Nephron (organoid): ENCODE measurements at regions not wholly inside any gene's neighbourhood (a gene's known extent, or its start where the extent isn't known, plus 50 kb on each side); places are given as distances from the start of the nearest gene placed in this dataset.

Source experiments
- H3K27ac Mint-ChIP-seq, 3 experiments: 2 replicates each; pipeline ENCODE4 v1.8.0; 2020; ENCODE audit warnings: mixed read lengths in 3 of 3, mild to moderate bottlenecking in 2 of 3, moderate library complexity in 1 of 3
- H3K27me3 Mint-ChIP-seq: 2 replicates; pipeline ENCODE4 v1.8.0; 2021; ENCODE audit warnings: low read depth, mild to moderate bottlenecking, moderate library complexity, mixed read lengths
- H3K36me3 Mint-ChIP-seq: 2 replicates; pipeline ENCODE4 v1.8.0; 2020; ENCODE audit warnings: low read depth, mixed read lengths
- H3K4me1 Mint-ChIP-seq: 2 replicates; pipeline ENCODE4 v1.8.0; 2020; ENCODE audit warnings: mixed read lengths
- H3K4me3 Mint-ChIP-seq, 3 experiments: 2 replicates each; pipeline ENCODE4 v1.8.0; 2020; ENCODE audit warnings: mild to moderate bottlenecking in 3 of 3, mixed read lengths in 3 of 3, moderate library complexity in 2 of 3
- H3K9me3 Mint-ChIP-seq: 2 replicates; pipeline ENCODE4 v1.8.0; 2020; ENCODE audit warnings: mixed read lengths
- TF ChIP-seq, protein P1 (sequence below), 3 experiments: fragments of 200-600 bp; sonication (generic); IDR thresholded peaks; one replicate each; pipeline ENCODE4 v1.5.0; 2021; ENCODE audit warnings: antibody characterized with exemption in 3 of 3; ENCODE audit not compliant: unreplicated experiment in 3 of 3

GRCh38 chr6:101066481-101066880 is 185.4 kb upstream of the ASCC3 start:
- H3K4me3 Mint-ChIP-seq = no peak overlapping the region
- no peak overlapping the region for H3K27ac Mint-ChIP-seq

DNA sequence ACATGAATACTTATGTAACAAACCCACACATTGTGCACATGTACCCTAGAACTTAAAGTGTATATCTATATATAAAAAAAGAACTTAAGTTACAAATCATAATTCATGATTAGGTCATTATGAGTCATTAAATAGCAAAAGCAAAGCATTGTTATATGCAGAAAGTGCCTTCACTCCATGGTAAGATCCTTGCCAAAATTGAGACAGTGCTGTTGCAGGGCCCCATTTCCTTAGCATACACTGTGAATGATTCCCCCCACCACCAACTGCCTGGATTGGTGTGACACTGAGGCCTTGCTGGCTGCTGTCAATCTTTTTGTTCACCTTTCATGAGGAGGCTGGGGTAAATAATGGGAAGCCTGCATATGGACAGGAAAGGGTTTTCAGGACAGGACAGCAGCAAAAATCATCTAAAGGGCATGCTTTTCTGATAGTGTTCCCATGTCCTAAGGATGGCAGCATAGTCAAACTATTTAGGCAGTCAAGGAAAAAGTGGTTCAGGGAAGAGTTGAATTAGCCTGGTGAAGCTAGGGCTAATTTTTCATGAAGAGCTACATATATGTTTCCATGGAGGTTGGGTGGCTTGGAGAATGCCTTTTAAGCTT is 188.2 kb upstream of the ASCC3 start:
- Mint-ChIP-seq H3K9me3 (peaks cover 20% of the 10 kb centered on the region), H3K4me3 (no peak overlapping the region), H3K27ac (no peak overlapping the region), H3K36me3 (no peaks in the 10 kb centered on the region), H3K27me3 (no peaks in the 10 kb centered on the region), H3K4me1 (no peaks in the 10 kb centered on the region)
- TF ChIP-seq, protein P1, sequence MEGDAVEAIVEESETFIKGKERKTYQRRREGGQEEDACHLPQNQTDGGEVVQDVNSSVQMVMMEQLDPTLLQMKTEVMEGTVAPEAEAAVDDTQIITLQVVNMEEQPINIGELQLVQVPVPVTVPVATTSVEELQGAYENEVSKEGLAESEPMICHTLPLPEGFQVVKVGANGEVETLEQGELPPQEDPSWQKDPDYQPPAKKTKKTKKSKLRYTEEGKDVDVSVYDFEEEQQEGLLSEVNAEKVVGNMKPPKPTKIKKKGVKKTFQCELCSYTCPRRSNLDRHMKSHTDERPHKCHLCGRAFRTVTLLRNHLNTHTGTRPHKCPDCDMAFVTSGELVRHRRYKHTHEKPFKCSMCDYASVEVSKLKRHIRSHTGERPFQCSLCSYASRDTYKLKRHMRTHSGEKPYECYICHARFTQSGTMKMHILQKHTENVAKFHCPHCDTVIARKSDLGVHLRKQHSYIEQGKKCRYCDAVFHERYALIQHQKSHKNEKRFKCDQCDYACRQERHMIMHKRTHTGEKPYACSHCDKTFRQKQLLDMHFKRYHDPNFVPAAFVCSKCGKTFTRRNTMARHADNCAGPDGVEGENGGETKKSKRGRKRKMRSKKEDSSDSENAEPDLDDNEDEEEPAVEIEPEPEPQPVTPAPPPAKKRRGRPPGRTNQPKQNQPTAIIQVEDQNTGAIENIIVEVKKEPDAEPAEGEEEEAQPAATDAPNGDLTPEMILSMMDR (IDR thresholded peaks at IDR 0.05; ENCODE audit: unreplicated experiment in 3 of 3) = no peak

More at GRCh38 chr6:101066481-101066880, 185.4 kb upstream of the ASCC3 start:
- Mint-ChIP-seq H3K9me3 (peaks cover 22% of the 10 kb centered on the region), H3K4me1 (no peaks in the 10 kb centered on the region), H3K27me3 (no peaks in the 10 kb centered on the region), H3K36me3 (no peaks in the 10 kb centered on the region)
- TF ChIP-seq, protein P1 (IDR thresholded peaks at IDR 0.05; ENCODE audit: unreplicated experiment in 3 of 3) = no peak

DNA sequence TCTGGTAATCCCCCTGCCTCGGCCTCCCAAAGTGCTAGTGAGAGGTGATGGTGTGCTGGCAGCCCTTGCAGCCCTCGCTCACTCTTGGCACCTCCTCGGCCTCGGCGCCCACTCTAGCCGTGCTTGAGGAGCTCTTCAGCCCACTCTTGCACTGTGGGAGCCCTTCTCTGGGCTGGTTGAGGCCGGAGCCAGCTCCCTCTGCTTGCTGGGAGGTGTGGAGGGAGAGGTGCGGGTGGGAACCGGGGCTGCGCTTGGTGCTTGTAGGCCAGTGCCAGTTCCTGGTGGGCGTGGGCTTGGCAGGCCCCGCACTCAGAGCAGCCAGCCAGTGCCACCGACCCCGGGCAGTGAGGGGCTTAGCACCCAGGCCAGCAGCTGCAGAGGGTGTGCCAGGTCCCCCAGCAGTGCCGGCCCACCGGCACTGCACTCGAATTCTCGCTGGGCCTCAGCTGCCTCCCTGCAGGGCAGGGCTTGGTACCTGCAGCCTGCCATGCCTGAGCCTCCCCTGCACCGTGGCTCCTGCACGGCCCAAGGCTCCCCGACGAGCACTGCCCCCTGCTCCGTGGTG is 189.0 kb upstream of the ASCC3 start:
- H3K27me3 Mint-ChIP-seq = no peaks in the 10 kb centered on the region
- H3K9me3 Mint-ChIP-seq = peaks cover 13% of the 10 kb centered on the region
- H3K36me3 Mint-ChIP-seq = no peaks in the 10 kb centered on the region
- no peak overlapping the region for H3K27ac Mint-ChIP-seq
- no peak overlapping the region for H3K4me3 Mint-ChIP-seq
- no peaks in the 10 kb centered on the region for H3K4me1 Mint-ChIP-seq
- TF ChIP-seq, protein P1 (IDR thresholded peaks at IDR 0.05; ENCODE audit: unreplicated experiment in 3 of 3) = no peak

DNA sequence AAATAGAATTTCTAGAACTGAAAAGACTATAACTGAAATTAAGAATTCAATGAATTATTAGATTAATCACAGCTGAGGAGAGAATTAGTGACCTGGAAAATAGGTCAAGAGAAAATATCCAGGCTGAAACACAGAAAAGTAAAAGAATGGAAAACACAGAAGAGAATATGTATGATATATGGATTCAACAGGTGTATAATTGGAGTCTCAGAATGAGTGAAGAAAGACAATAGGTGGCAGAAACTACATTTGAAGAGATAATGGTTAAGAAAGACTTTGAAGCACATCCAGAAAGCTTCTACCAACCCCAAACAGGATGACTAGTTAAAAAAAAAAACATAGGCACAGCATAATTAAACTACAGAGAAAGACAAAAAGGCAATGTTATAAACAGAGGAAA is 196.2 kb upstream of the ASCC3 start:
- no peaks in the 10 kb centered on the region for H3K36me3 Mint-ChIP-seq
- no peak overlapping the region for H3K4me3 Mint-ChIP-seq
- no peaks in the 10 kb centered on the region for H3K27me3 Mint-ChIP-seq
- peaks cover 18% of the 10 kb centered on the region for H3K9me3 Mint-ChIP-seq
- H3K4me1 Mint-ChIP-seq = no peaks in the 10 kb centered on the region
- TF ChIP-seq, protein P1 (IDR thresholded peaks at IDR 0.05; ENCODE audit: unreplicated experiment in 3 of 3) = no peak
- H3K27ac Mint-ChIP-seq = no peak overlapping the region

GRCh38 chr6:101079696-101080270 is 198.7 kb upstream of the ASCC3 start:
- H3K27ac Mint-ChIP-seq = peak overlapping the region in 1 of 3 experiments; percentile 52
- H3K27me3 Mint-ChIP-seq = no peaks in the 10 kb centered on the region
- peaks cover 18% of the 10 kb centered on the region for H3K9me3 Mint-ChIP-seq
- H3K4me3 Mint-ChIP-seq = no peak overlapping the region
- H3K36me3 Mint-ChIP-seq = no peaks in the 10 kb centered on the region
- TF ChIP-seq, protein P1 (IDR thresholded peaks at IDR 0.05; ENCODE audit: unreplicated experiment in 3 of 3) = no peak
- no peaks in the 10 kb centered on the region for H3K4me1 Mint-ChIP-seq

DNA sequence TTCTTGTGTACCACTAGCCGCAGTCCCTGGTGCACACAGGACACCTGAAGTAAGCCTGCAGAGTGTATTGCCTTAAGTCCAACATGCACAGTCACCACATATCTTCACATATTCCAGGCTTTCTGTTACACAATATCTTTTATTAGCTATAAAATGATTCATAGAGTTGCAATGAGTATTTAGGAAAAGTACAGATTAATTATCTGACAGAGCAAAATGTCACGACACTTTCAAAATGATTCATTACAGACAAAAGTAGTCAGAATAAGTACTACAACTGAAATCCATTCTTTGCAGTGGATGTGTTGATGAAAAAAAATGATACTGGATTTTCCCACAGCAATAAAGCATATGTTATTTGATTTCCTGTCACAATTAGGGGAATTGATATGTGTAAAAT is 199.5 kb upstream of the ASCC3 start:
- TF ChIP-seq, protein P1 (IDR thresholded peaks at IDR 0.05; ENCODE audit: unreplicated experiment in 3 of 3) = no peak
- no peaks in the 10 kb centered on the region for H3K36me3 Mint-ChIP-seq
- H3K4me1 Mint-ChIP-seq = no peaks in the 10 kb centered on the region
- no peak overlapping the region for H3K4me3 Mint-ChIP-seq
- H3K9me3 Mint-ChIP-seq = peaks cover 18% of the 10 kb centered on the region
- no peak overlapping the region for H3K27ac Mint-ChIP-seq
- H3K27me3 Mint-ChIP-seq = no peaks in the 10 kb centered on the region
